PC-9 (cell line): ENCODE measurements at regions not wholly inside any gene's neighbourhood (a gene's known extent, or its start where the extent isn't known, plus 50 kb on each side); places are given as distances from the start of the nearest gene placed in this dataset.

Source experiments
- BruUV-seq: library from RNA; stranded (reverse); fragments of 400-500 nt; replicated peaks from 2 replicates; lab custom pipeline; 2021; lab: Mats Ljungman, UMichigan
- CTCF ChIA-PET: fragments of 300-600 bp; sonication (Branson Sonifier 250); formaldehyde crosslinking; loops from one replicate; lab custom pipeline; 2022; ENCODE audit warnings: antibody characterized with exemption; lab: Charles Lee
- POLR2A ChIA-PET: fragments of 300-600 bp; sonication (Branson Sonifier 250); formaldehyde crosslinking; loops from one replicate; lab custom pipeline; 2022; ENCODE audit warnings: antibody characterized with exemption; ENCODE audit not compliant: unreplicated experiment; lab: Charles Lee
- DNase-seq, 2 experiments: peaks; one replicate each; pipeline versions ENCODE4 v3.0.0 to v3.0.0-alpha.2; 2015 to 2022; ENCODE audit warnings: mixed read lengths in 1 of 2
- H2AFZ ChIP-seq: fragments of 200-600 bp; sonication (generic); 2 replicates; pipeline ENCODE4 v1.8.1; 2017; ENCODE audit warnings: antibody characterized with exemption
- H3F3A ChIP-seq: fragments of 200-600 bp; sonication (generic); 2 replicates; pipeline ENCODE4 v1.8.1; 2017; ENCODE audit warnings: antibody characterized with exemption, mild to moderate bottlenecking, low read depth; ENCODE audit not compliant: insufficient read depth
- H3K27ac ChIP-seq: fragments of 200-600 bp; sonication (generic); 2 replicates; pipeline ENCODE4 v1.6.1; 2016; ENCODE audit warnings: mixed run types
- H3K27me3 ChIP-seq: fragments of 200-600 bp; sonication (generic); 2 replicates; pipeline ENCODE4 v1.6.1; 2016; ENCODE audit warnings: low read depth, mixed run types; ENCODE audit not compliant: insufficient read depth
- H3K36me3 ChIP-seq: fragments of 200-600 bp; sonication (generic); 2 replicates; pipeline ENCODE4 v1.6.1; 2016; ENCODE audit warnings: low read depth, mixed run types
- H3K4me1 ChIP-seq: fragments of 200-600 bp; sonication (generic); replicated peaks from 2 replicates; pipeline ENCODE4 v1.6.1; 2016; ENCODE audit warnings: mixed run types; ENCODE audit not compliant: insufficient read depth
- H3K4me2 ChIP-seq: fragments of 200-600 bp; sonication (generic); 2 replicates; pipeline ENCODE4 v1.6.1; 2017; ENCODE audit warnings: mixed run types
- H3K4me3 ChIP-seq: fragments of 200-600 bp; sonication (generic); 2 replicates; pipeline ENCODE4 v1.6.1; 2016; ENCODE audit warnings: mixed run types
- H3K79me2 ChIP-seq: fragments of 200-600 bp; sonication (generic); 2 replicates; pipeline ENCODE4 v1.6.1; 2017; ENCODE audit warnings: low read depth, mixed run types
- H3K9me2 ChIP-seq: fragments of 200-600 bp; sonication (generic); 2 replicates; pipeline ENCODE4 v1.8.1; 2017; ENCODE audit warnings: mild to moderate bottlenecking; ENCODE audit not compliant: insufficient read depth
- H3K9me3 ChIP-seq: fragments of 200-600 bp; sonication (generic); 2 replicates; pipeline ENCODE4 v1.8.1; 2016; ENCODE audit warnings: low read depth; ENCODE audit not compliant: insufficient read depth
- H4K20me1 ChIP-seq: fragments of 200-600 bp; sonication (generic); 2 replicates; pipeline ENCODE4 v1.8.1; 2017; ENCODE audit not compliant: insufficient read depth
- CTCF ChIP-seq: fragments of 200-600 bp; sonication (generic); conservative IDR thresholded peaks from 2 replicates; pipeline ENCODE4 v1.6.1; 2017; ENCODE audit warnings: mixed run types, antibody characterized with exemption, mild to moderate bottlenecking, moderate library complexity
- EZH2 ChIP-seq: fragments of 200-600 bp; sonication (generic); IDR thresholded peaks from 2 replicates; pipeline ENCODE4 v1.8.0; 2017; ENCODE audit warnings: antibody characterized with exemption, low read depth
- intact Hi-C: fragments of 100-400 bp; cut with micrococcal nuclease; formaldehyde crosslinking; loops from one replicate; pipeline ENCODE4 v1.10.0; 2022; ENCODE audit not compliant: unreplicated experiment

GRCh38 chr5:106755066-106755465 lies 915.7 kb downstream of the EFNA5 start:
- no TSS peak for BruUV-seq

GRCh38 chr5:106749826-106750225 lies 920.9 kb downstream of the EFNA5 start:
- no peak overlapping the region for H3K27ac ChIP-seq
- DNase-seq: no peak
- TF ChIP-seq EZH2: no peak
- H3F3A ChIP-seq: no peaks in the 10 kb centered on the region
- no peak overlapping the region for H3K4me3 ChIP-seq
- no peaks in the 10 kb centered on the region for H4K20me1 ChIP-seq
- no peaks in the 10 kb centered on the region for H3K79me2 ChIP-seq
- H3K9me2 ChIP-seq: no peaks in the 10 kb centered on the region; the same call in 1 of the 2 replicates
- no peak overlapping the region for H2AFZ ChIP-seq
- H3K9me3 ChIP-seq: no peaks in the 10 kb centered on the region
- intact Hi-C loops: no loop called here
- H3K36me3 ChIP-seq: no peaks in the 10 kb centered on the region
- no TSS peak for BruUV-seq
- POLR2A ChIA-PET: no interaction called here
- CTCF ChIA-PET: no interaction called here
- no peak overlapping the region for H3K4me2 ChIP-seq
- no peaks in the 10 kb centered on the region for H3K4me1 ChIP-seq
- H3K27me3 ChIP-seq: no peaks in the 10 kb centered on the region

More at GRCh38 chr5:106755066-106755465, 915.7 kb downstream of the EFNA5 start:
- Histone ChIP-seq H3K4me2 (no peak overlapping the region), H3K79me2 (no peaks in the 10 kb centered on the region), H2AFZ (no peak overlapping the region), H3K27me3 (no peaks in the 10 kb centered on the region), H4K20me1 (no peaks in the 10 kb centered on the region), H3K9me3 (no peaks in the 10 kb centered on the region), H3K4me1 (no peaks in the 10 kb centered on the region), H3K4me3 (no peak overlapping the region), H3K9me2 (no peaks in the 10 kb centered on the region; the same call in 1 of the 2 replicates), H3F3A (no peaks in the 10 kb centered on the region), H3K36me3 (no peaks in the 10 kb centered on the region), H3K27ac (no peak overlapping the region)
- no peak for TF ChIP-seq CTCF
- no peak for TF ChIP-seq EZH2
- intact Hi-C loops: no loop called here
- ChIA-PET POLR2A (no interaction called here), CTCF (no interaction called here)
- DNase-seq: no peak

GRCh38 chr5:106739127-106739526 lies 931.6 kb downstream of the EFNA5 start:
- no peaks in the 10 kb centered on the region for H3F3A ChIP-seq
- no peak overlapping the region for H3K4me2 ChIP-seq
- intact Hi-C loops: no loop called here
- TF ChIP-seq CTCF (no peak), EZH2 (no peak)
- ChIA-PET CTCF (no interaction called here), POLR2A (interaction anchor here (0.5 kb wide), 1 partner anchor 545 kb away, joined by 5 read pairs; no protein-coding TSS in a partner anchor)
- no peaks in the 10 kb centered on the region; the same call in 1 of the 2 replicates for H3K9me2 ChIP-seq
- H3K79me2 ChIP-seq: no peaks in the 10 kb centered on the region
- no peak for DNase-seq
- H3K36me3 ChIP-seq: no peaks in the 10 kb centered on the region
- no peaks in the 10 kb centered on the region for H3K4me1 ChIP-seq
- H3K4me3 ChIP-seq: no peak overlapping the region
- no TSS peak for BruUV-seq
- H4K20me1 ChIP-seq: no peaks in the 10 kb centered on the region
- H3K27me3 ChIP-seq: no peaks in the 10 kb centered on the region
- no peaks in the 10 kb centered on the region for H3K9me3 ChIP-seq
- no peak overlapping the region for H3K27ac ChIP-seq
- H2AFZ ChIP-seq: no peak overlapping the region

- Histone ChIP-seq H3K4me2 (no peak overlapping the region), H3K9me3 (no peaks in the 10 kb centered on the region), H3K4me1 (no peaks in the 10 kb centered on the region), H3K79me2 (no peaks in the 10 kb centered on the region), H3K27me3 (no peaks in the 10 kb centered on the region), H3F3A (no peaks in the 10 kb centered on the region), H3K36me3 (no peaks in the 10 kb centered on the region), H4K20me1 (no peaks in the 10 kb centered on the region), H3K4me3 (no peak overlapping the region), H2AFZ (no peak overlapping the region), H3K27ac (no peak overlapping the region), H3K9me2 (no peaks in the 10 kb centered on the region; the same call in 1 of the 2 replicates)
- BruUV-seq: no TSS peak
- intact Hi-C loops: no loop called here
- DNase-seq: no peak
- TF ChIP-seq EZH2 (no peak), CTCF (no peak)
- ChIA-PET CTCF (no interaction called here), POLR2A (no interaction called here)
Observed at GRCh38 chr5:106737111-106737510, 933.6 kb downstream of the EFNA5 start.
